Germinal center (tissue), 1 donor: ENCODE measurements at regions not wholly inside any gene's neighbourhood (a gene's known extent, or its start where the extent isn't known, plus 50 kb on each side); places are given as distances from the start of the nearest gene placed in this dataset.

Experiments
- DNase-seq: peaks from one replicate; pipeline ENCODE4 v3.0.0; 2012; ENCODE audit warnings: mixed read lengths, low spot score

GRCh38 chr5:171509467-171509866 lies 90.0 kb downstream of the FGF18 start:
- no peak for DNase-seq

GRCh38 chr5:171512397-171512796 lies 93.0 kb downstream of the FGF18 start:
- DNase-seq = no peak

- DNase-seq = no peak
Observed at GRCh38 chr5:171513591-171513990, 94.1 kb downstream of the FGF18 start.

- no peak for DNase-seq
Observed at GRCh38 chr5:171518916-171519315, 99.5 kb downstream of the FGF18 start.

- no peak for DNase-seq
Observed at GRCh38 chr5:171520300-171521174, 101.1 kb downstream of the FGF18 start.

GRCh38 chr5:171521219-171521633 lies 101.8 kb downstream of the FGF18 start:
- no peak for DNase-seq

GRCh38 chr5:171521679-171522078 lies 102.2 kb downstream of the FGF18 start:
- DNase-seq = no peak

GRCh38 chr5:171523781-171524180 lies 104.3 kb downstream of the FGF18 start:
- no peak for DNase-seq

- no peak for DNase-seq
Observed at GRCh38 chr5:171524466-171524865, 105.0 kb downstream of the FGF18 start.

- no peak for DNase-seq
Observed at GRCh38 chr5:171525085-171525484, 105.6 kb downstream of the FGF18 start.

- no peak for DNase-seq
Observed at GRCh38 chr5:171528036-171528435, 108.6 kb downstream of the FGF18 start.

GRCh38 chr5:171528865-171529614 lies 109.6 kb downstream of the FGF18 start:
- no peak for DNase-seq

GRCh38 chr5:171531638-171532037 lies 112.2 kb downstream of the FGF18 start:
- no peak for DNase-seq

- no peak for DNase-seq
Observed at GRCh38 chr5:171533153-171533552, 113.7 kb downstream of the FGF18 start.

- no peak for DNase-seq
Observed at GRCh38 chr5:171534043-171534895, 114.8 kb downstream of the FGF18 start.

GRCh38 chr5:171535162-171535561 lies 115.7 kb downstream of the FGF18 start:
- DNase-seq = no peak

GRCh38 chr5:171537070-171537849 lies 117.8 kb downstream of the FGF18 start:
- no peak for DNase-seq

- DNase-seq = no peak
Observed at GRCh38 chr5:171537923-171538537, 118.6 kb downstream of the FGF18 start.

- DNase-seq = no peak
Observed at GRCh38 chr5:171538681-171539080, 119.2 kb downstream of the FGF18 start.

- DNase-seq = no peak
Observed at GRCh38 chr5:171540865-171541264, 121.4 kb downstream of the FGF18 start.

GRCh38 chr5:171541341-171541776 lies 121.9 kb downstream of the FGF18 start:
- DNase-seq = no peak
